H1 (cell line): ENCODE measurements at regions not wholly inside any gene's neighbourhood (a gene's known extent, or its start where the extent isn't known, plus 50 kb on each side); places are given as distances from the start of the nearest gene placed in this dataset.

ENCODE experiments used
- CTCF ChIA-PET: fragments of 300-600 bp; sonication (Branson Sonifier 250); formaldehyde crosslinking; loops from one replicate; lab custom pipeline; 2021; ENCODE audit not compliant: partially characterized antibody; lab: Charles Lee
- POLR2A ChIA-PET: fragments of 300-600 bp; sonication (Branson Sonifier 250); formaldehyde crosslinking; loops from one replicate; lab custom pipeline; 2021; ENCODE audit warnings: inconsistent platforms; ENCODE audit not compliant: partially characterized antibody; lab: Charles Lee
- DNase-seq, 2 experiments: peaks; one replicate each; pipeline versions ENCODE4 v3.0.0 to v3.0.0-alpha.2; 2010 to 2022; ENCODE audit warnings: low spot score in 2 of 2, low read depth in 1 of 2, mixed read lengths in 1 of 2
- FAIRE-seq: peaks from 2 replicates; lab custom pipeline; 2011; peaks lifted over from hg19 to GRCh38; lab: Jason Lieb, UNC
- H2AFZ ChIP-seq: 2 replicates; pipeline ENCODE4 v1.8.1; 2012; ENCODE audit warnings: low read length, inconsistent platforms
- H2AK5ac ChIP-seq: 2 replicates; pipeline ENCODE4 v1.6.1; 2013; ENCODE audit warnings: low read depth, low read length
- H2BK120ac ChIP-seq: replicated peaks from 2 replicates; pipeline ENCODE3; 2013; ENCODE audit warnings: low read depth, low read length, inconsistent platforms
- H2BK12ac ChIP-seq: 2 replicates; pipeline ENCODE4 v1.6.1; 2013; ENCODE audit warnings: low read depth, low read length
- H2BK15ac ChIP-seq: 2 replicates; pipeline ENCODE4 v1.6.1; 2013; ENCODE audit warnings: low read length
- H2BK20ac ChIP-seq: 2 replicates; pipeline ENCODE4 v1.6.1; 2013; ENCODE audit warnings: low read length
- H2BK5ac ChIP-seq: 2 replicates; pipeline ENCODE4 v1.6.1; 2013; ENCODE audit warnings: low read depth, low read length
- H3K14ac ChIP-seq: 2 replicates; pipeline ENCODE4 v1.6.1; 2013; ENCODE audit warnings: inconsistent platforms; ENCODE audit not compliant: insufficient read length
- H3K18ac ChIP-seq: 2 replicates; pipeline ENCODE4 v1.6.1; 2013; ENCODE audit warnings: low read length; ENCODE audit errors: extremely low read depth
- H3K23ac ChIP-seq: 2 replicates; pipeline ENCODE4 v1.6.1; 2013; ENCODE audit warnings: inconsistent platforms; ENCODE audit not compliant: insufficient read length
- H3K23me2 ChIP-seq: 2 replicates; pipeline ENCODE4 v1.6.1; 2013; ENCODE audit warnings: low read depth, low read length
- H3K27ac ChIP-seq: 2 replicates; pipeline ENCODE4 v1.6.1; 2011; ENCODE audit warnings: low read depth, low read length, inconsistent platforms
- H3K27me3 ChIP-seq, 4 experiments: replicated peaks in 1 of 4; 1 replicate in 1 of 4; 2 replicates in 3 of 4; pipeline versions ENCODE4 v1.6.1 to v1.8.1; 2011 to 2013; ENCODE audit warnings: low read length in 3 of 4, mild to moderate bottlenecking in 3 of 4, inconsistent platforms in 2 of 4, mixed read lengths in 2 of 4, moderate library complexity in 1 of 4; ENCODE audit not compliant: control insufficient read depth in 3 of 4, insufficient read depth in 3 of 4; ENCODE audit errors: extremely low read depth in 1 of 4
- H3K36me3 ChIP-seq, 4 experiments: 2 replicates each; pipeline versions ENCODE4 v1.6.1 to v1.8.1; 2011 to 2013; ENCODE audit warnings: mild to moderate bottlenecking in 4 of 4, low read length in 3 of 4, moderate library complexity in 2 of 4, control low read depth in 1 of 4, inconsistent platforms in 1 of 4; ENCODE audit not compliant: insufficient read depth in 4 of 4, control insufficient read depth in 2 of 4
- H3K4ac ChIP-seq: replicated peaks from 2 replicates; pipeline ENCODE3; 2013; ENCODE audit warnings: low read length, low read depth, mixed read lengths, inconsistent platforms; ENCODE audit not compliant: insufficient read length
- H3K4me1 ChIP-seq, 4 experiments: replicated peaks in 1 of 4; 1 replicate in 1 of 4; 2 replicates in 3 of 4; pipeline versions ENCODE4 v1.6.1 to v1.8.1; 2011 to 2013; ENCODE audit warnings: low read length in 3 of 4, inconsistent platforms in 2 of 4, mixed read lengths in 1 of 4; ENCODE audit not compliant: insufficient read depth in 4 of 4, control insufficient read depth in 3 of 4
- H3K4me2 ChIP-seq, 2 experiments: 2 replicates each; pipeline versions ENCODE4 v1.6.1 to v1.8.1; 2011 to 2013; ENCODE audit warnings: low read depth in 2 of 2, low read length in 2 of 2, control low read depth in 1 of 2, inconsistent platforms in 1 of 2, mild to moderate bottlenecking in 1 of 2; ENCODE audit not compliant: insufficient read depth in 1 of 2
- H3K4me3 ChIP-seq, 4 experiments: fragments of 200-600, 300-600 bp in 1 of 4; sonication (generic), shearing (Covaris generic), sonication (Bioruptor Twin) in 1 of 4; 2 replicates each; pipeline versions ENCODE4 v1.5.1 to v1.8.1; 2011 to 2016; ENCODE audit warnings: low read length in 4 of 4, low read depth in 3 of 4, control low read depth in 2 of 4, inconsistent platforms in 2 of 4, mild to moderate bottlenecking in 2 of 4, mixed read lengths in 1 of 4, moderate library complexity in 1 of 4; ENCODE audit not compliant: insufficient read depth in 2 of 4; ENCODE audit errors: extremely low read depth in 1 of 4
- H3K56ac ChIP-seq: replicated peaks from 2 replicates; pipeline ENCODE3; 2013; ENCODE audit warnings: low read depth, mild to moderate bottlenecking, mixed read lengths, low read length, inconsistent platforms; ENCODE audit not compliant: insufficient read length
- H3K79me1 ChIP-seq: 2 replicates; pipeline ENCODE4 v1.6.1; 2013; ENCODE audit warnings: low read depth, low read length, control low read depth
- H3K79me2 ChIP-seq, 2 experiments: 2 replicates each; pipeline versions ENCODE4 v1.6.1 to v1.8.1; 2012 to 2013; ENCODE audit warnings: low read length in 2 of 2, mild to moderate bottlenecking in 2 of 2, inconsistent platforms in 1 of 2; ENCODE audit not compliant: insufficient read depth in 2 of 2, control insufficient read depth in 1 of 2
- H3K9ac ChIP-seq, 4 experiments: replicated peaks in 1 of 4; 1 replicate in 1 of 4; 2 replicates in 3 of 4; pipeline versions ENCODE4 v1.6.1 to v1.8.1; 2011 to 2013; ENCODE audit warnings: low read depth in 3 of 4, low read length in 3 of 4, control low read depth in 2 of 4, mild to moderate bottlenecking in 2 of 4, moderate library complexity in 2 of 4, inconsistent platforms in 1 of 4; ENCODE audit errors: extremely low read depth in 1 of 4
- H3K9me3 ChIP-seq, 2 experiments: 2 replicates each; pipeline versions ENCODE4 v1.6.1 to v1.8.1; 2012 to 2013; ENCODE audit warnings: mild to moderate bottlenecking in 2 of 2, moderate library complexity in 2 of 2, control low read depth in 1 of 2, inconsistent platforms in 1 of 2, low read depth in 1 of 2, low read length in 1 of 2, mixed read lengths in 1 of 2; ENCODE audit not compliant: insufficient read depth in 2 of 2
- H4K20me1 ChIP-seq, 2 experiments: replicated peaks in 1 of 2; 2 replicates each; pipeline versions ENCODE3 to v1.8.1; 2011 to 2013; ENCODE audit warnings: inconsistent platforms in 2 of 2, low read length in 2 of 2, mild to moderate bottlenecking in 1 of 2; ENCODE audit not compliant: insufficient read depth in 2 of 2, control insufficient read depth in 1 of 2
- H4K5ac ChIP-seq: 2 replicates; pipeline ENCODE4 v1.6.1; 2013; ENCODE audit warnings: low read length, low read depth, mixed read lengths, inconsistent platforms; ENCODE audit not compliant: insufficient read length
- H4K8ac ChIP-seq: 2 replicates; pipeline ENCODE4 v1.8.0; 2013; ENCODE audit warnings: mild to moderate bottlenecking, moderate library complexity, low read length, inconsistent platforms; ENCODE audit not compliant: insufficient read depth; ENCODE audit errors: extremely low read depth
- H4K91ac ChIP-seq: replicated peaks from 2 replicates; pipeline ENCODE3; 2013; ENCODE audit warnings: low read length, mixed read lengths, inconsistent platforms; ENCODE audit not compliant: insufficient read length
- ASH2L ChIP-seq: fragments of 200-600, 300-600 bp; sonication (generic); IDR thresholded peaks from one replicate; pipeline ENCODE4 v1.7.1; 2017; ENCODE audit warnings: low read length
- FOSL1 ChIP-seq: IDR thresholded peaks from 2 replicates; pipeline ENCODE4 v1.6.1; 2011; ENCODE audit warnings: mild to moderate bottlenecking, low read depth, low read length, moderate library complexity; ENCODE audit not compliant: insufficient read depth
- POLR2A ChIP-seq, 2 experiments: IDR thresholded peaks; 1 replicate in 1 of 2; 2 replicates in 1 of 2; pipeline ENCODE4 v1.6.1; 2011; ENCODE audit warnings: low read depth in 2 of 2, low read length in 2 of 2, mild to moderate bottlenecking in 2 of 2; ENCODE audit errors: control extremely low read depth in 1 of 2
- SRF ChIP-seq: IDR thresholded peaks from 2 replicates; pipeline ENCODE4 v1.6.1; 2011; ENCODE audit warnings: mild to moderate bottlenecking, low read depth, low read length, moderate library complexity
- WGBS, 2 experiments: shearing (Covaris generic) in 1 of 2; methylation state at CpG; one replicate each; pipeline versions ENCODE4 v1.1.6 to v1.1.7; 2013 to 2015; ENCODE audit warnings: low lambda C conversion rate in 2 of 2, mixed read lengths in 2 of 2, inconsistent platforms in 1 of 2, low coverage in 1 of 2, missing lambda C conversion rate in 1 of 2; ENCODE audit not compliant: insufficient replicate concordance in 2 of 2, insufficient coverage in 1 of 2, insufficient read length in 1 of 2; ENCODE audit errors: extremely low coverage in 1 of 2, missing lambda C conversion rate in 1 of 2; 5-methylcytosine and 5-hydroxymethylcytosine counted together

GRCh38 chr15:58369956-58370355, 61.8 kb upstream of the LIPC start:
- ChIA-PET CTCF (no interaction called here), POLR2A (no interaction called here)
- Histone ChIP-seq H4K91ac (no peak overlapping the region), H3K79me2 (no peaks in the 10 kb centered on the region), H2BK12ac (no peak overlapping the region), H2AK5ac (no peak overlapping the region), H3K14ac (no peak overlapping the region), H4K5ac (no peak overlapping the region), H3K27me3 (no peaks in the 10 kb centered on the region), H2AFZ (no peak overlapping the region), H2BK15ac (no peak overlapping the region), H3K4ac (no peak overlapping the region), H3K56ac (no peak overlapping the region), H3K23me2 (no peaks in the 10 kb centered on the region; the same call in 1 of the 2 replicates), H3K9me3 (peaks cover 0 to 12% of the 10 kb centered on the region in 2 experiments; a peak in 1 of 4 replicates), H3K18ac (no peak overlapping the region), H3K4me3 (no peak overlapping the region), H4K8ac (no peak overlapping the region), H3K23ac (no peak overlapping the region), H3K27ac (no peak overlapping the region), H2BK5ac (no peak overlapping the region), H3K4me1 (no peaks in the 10 kb centered on the region), H3K9ac (no peak overlapping the region), H2BK120ac (no peak overlapping the region), H3K4me2 (no peak overlapping the region), H3K36me3 (no peaks in the 10 kb centered on the region), H4K20me1 (no peaks in the 10 kb centered on the region), H3K79me1 (no peaks in the 10 kb centered on the region), H2BK20ac (no peak overlapping the region)
- WGBS, 2 experiments, result 91% methylated on average over 3 of the region's 3 CpGs; no CpG with 5 or more reads in 1 of the 2 experiments
- no peak for DNase-seq
- FAIRE-seq, result no peak
- no peak for TF ChIP-seq ASH2L
- no peak for TF ChIP-seq POLR2A (IDR thresholded peaks at IDR 0.05; ENCODE audit: control extremely low read depth in 1 of 2, low read depth in 2 of 2, low read length in 2 of 2)
- no peak for TF ChIP-seq FOSL1
- TF ChIP-seq SRF, result no peak
